ENCODE measurements at regions not wholly inside any gene's neighbourhood (a gene's known extent, or its start where the extent isn't known, plus 50 kb on each side); places are given as distances from the start of the nearest gene placed in this dataset.

DNA sequence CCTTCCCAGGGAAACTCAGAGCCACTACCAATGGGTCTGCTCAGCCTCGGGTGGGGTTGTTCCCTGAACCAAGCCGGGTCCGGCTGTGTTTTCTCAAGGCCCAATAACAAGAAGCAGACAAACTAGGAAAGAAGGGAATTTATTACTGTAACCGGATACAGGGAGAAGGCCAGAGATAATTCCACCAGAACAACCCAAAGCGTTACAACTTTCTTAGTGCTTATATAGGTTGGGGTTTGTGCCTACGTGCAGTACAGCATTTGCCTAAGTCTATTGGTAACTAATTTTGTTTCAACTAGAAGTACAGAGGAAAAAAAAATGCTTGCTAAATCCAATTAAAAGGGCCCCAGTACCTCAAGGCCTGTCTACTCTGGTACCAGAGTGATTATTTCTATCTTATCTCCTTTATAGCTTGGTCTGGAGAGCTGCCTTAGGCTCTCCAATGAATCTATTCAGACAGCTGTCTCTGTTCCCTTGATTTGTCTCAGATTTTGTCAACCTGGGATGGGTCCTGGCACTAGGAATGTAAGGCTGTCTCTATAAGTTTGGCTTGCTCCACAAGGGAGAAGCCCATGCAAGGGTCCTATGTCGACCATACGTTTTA lies 57.3 kb upstream of the CCDC190 start:
- DNase-seq = no peak

- DNase-seq = no peak
Measured at GRCh38 chr1:162916821-162917613, 56.0 kb upstream of the CCDC190 start.

DNA sequence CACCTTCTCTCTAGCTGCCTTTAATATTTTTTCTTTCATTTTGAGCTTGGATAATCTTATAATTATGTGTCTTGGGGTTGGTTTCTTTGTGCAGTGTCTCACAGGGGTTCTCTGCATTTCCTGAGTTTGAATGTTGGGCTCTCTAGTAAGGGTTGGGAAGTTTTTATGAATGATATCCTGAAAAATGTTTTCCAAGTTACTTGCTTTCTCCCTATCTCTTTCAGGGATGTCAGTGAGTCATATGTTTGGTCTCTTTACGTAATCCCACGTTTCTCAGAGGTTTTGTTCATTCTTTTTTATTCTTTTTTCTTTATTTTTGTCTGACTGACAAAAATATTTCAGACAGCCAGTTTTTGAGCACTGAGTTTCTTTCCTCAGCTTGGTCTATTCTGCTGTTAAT lies 55.4 kb upstream of the CCDC190 start:
- no peak for DNase-seq

- DNase-seq = no peak
Measured at GRCh38 chr1:162914601-162915000, 53.6 kb upstream of the CCDC190 start.

DNA sequence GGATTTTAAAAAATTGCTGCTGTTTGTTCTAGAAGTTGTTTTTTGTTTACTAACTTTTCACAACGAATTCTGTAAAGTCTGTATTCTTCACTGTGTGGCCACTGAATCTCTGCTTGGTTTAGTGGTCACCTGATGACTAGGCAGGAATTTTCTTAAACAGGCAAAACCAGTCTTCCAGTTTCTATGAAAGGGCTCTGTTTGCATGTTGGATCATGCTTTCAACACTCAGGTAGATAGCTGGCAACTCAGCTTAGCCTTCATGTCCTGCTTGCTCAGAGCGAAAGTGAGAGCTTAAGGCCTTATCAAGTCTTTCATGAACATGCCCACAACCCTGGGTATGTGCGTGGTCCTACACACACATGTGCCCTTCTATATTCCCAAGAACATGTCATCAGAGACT lies 52.4 kb upstream of the CCDC190 start:
- no peak for DNase-seq

GRCh38 chr1:162912061-162912667 lies 51.2 kb upstream of the CCDC190 start:
- no peak for DNase-seq
